Left lobe of liver (tissue), 2 donors: ENCODE measurements at regions not wholly inside any gene's neighbourhood (a gene's known extent, or its start where the extent isn't known, plus 50 kb on each side); places are given as distances from the start of the nearest gene placed in this dataset.
"Not testable (repeated sequence)": the region's sequence is repeated elsewhere in the genome, so short reads cannot be mapped to it uniquely, and the experiment has no call there.

Experiments
- ATAC-seq: fragments of 200-7000 bp; cut with Tn5 transposase; one replicate; pipeline ENCODE4 v1.9.1; 2020; ENCODE audit warnings: mild to moderate bottlenecking, moderate library complexity
- DNase-seq: peaks from one replicate; pipeline ENCODE4 v3.0.0-alpha.2; 2020; ENCODE audit warnings: low spot score
- donor health status: DM: no; HTN: no; CAD: no; lungs with moderate emphysema.
- donor health status: DM: no; HTN: yes; CAD: no.

DNA sequence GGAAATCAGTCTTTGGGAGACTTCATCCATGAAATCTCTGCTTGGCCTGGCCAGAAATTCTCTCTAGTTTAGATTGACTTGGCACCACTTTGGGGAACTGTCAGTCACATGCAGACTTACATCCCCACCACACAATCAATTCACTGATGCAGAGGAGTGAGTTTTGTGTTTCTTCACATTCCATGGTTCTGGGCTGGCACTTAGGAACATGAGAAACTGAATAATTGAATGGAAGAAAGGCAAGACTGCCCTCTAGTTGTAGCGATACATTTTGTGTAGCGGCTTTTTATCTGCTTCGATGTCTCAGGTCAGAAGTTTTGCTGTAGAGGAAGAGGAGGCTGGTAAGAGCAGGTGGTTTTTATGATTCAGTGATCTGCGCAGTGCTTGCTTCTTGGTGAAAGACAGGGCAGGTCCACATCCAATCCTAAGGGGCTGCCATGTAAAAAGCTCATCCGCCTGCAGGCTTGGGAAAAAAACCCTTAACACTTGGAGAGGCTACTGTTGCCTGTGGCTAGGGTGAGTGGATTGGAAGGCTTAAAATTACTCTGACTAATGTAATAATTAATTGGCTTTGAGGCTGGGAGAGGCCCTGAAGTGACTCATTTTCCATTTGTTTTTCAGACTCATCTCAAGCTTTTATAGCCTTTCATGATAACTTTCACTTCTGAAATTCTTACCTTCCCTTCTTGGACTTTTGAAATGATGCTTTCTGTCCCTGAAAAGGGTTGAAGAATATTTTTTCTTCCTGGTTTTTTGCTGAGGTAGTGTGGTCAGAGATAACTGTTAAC is 75.4 kb upstream of the LPCAT1 start:
- DNase-seq, ATAC-seq: not testable (repeated sequence)

GRCh38 chr5:1597093-1597473 is 73.3 kb upstream of the LPCAT1 start:
- peak; percentile 29 for ATAC-seq
- not testable (repeated sequence) for DNase-seq

GRCh38 chr5:1596462-1597092 is 72.8 kb upstream of the LPCAT1 start:
- not testable (repeated sequence) for DNase-seq, ATAC-seq

GRCh38 chr5:1594357-1595106 is 70.8 kb upstream of the LPCAT1 start:
- DNase-seq (peak; percentile 68), ATAC-seq (peak; percentile 96)

GRCh38 chr5:1593903-1594356 is 70.2 kb upstream of the LPCAT1 start:
- no peak for ATAC-seq
- DNase-seq, result no peak

- not testable (repeated sequence) for ATAC-seq, DNase-seq
Measured at GRCh38 chr5:1588071-1588694, 64.4 kb upstream of the LPCAT1 start.

- ATAC-seq, DNase-seq: not testable (repeated sequence)
Measured at GRCh38 chr5:1583081-1583875, 59.5 kb upstream of the LPCAT1 start.

DNA sequence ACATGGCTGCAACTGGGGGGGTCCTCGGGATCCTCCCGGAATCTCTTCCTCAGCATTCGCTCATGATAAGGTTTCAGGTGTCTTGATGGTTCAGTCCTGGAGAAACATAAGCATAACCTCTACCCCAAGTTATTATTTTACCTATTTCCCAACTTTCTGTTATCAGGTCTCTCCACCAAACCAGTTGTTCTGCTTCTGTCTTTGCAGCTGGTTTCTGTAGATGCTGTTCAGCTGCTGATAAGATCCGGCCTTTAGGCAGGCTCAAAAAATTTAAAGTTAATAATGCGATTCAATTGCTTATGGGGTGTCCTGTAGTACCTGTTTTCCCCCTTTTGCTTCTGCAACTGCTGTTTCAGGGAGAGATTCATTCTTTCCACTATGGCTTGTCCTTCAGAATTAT is 55.6 kb upstream of the LPCAT1 start:
- ATAC-seq, DNase-seq: not testable (repeated sequence)

- not testable (repeated sequence) for DNase-seq, ATAC-seq
Measured at GRCh38 chr5:1576851-1577250, 53.1 kb upstream of the LPCAT1 start.

DNA sequence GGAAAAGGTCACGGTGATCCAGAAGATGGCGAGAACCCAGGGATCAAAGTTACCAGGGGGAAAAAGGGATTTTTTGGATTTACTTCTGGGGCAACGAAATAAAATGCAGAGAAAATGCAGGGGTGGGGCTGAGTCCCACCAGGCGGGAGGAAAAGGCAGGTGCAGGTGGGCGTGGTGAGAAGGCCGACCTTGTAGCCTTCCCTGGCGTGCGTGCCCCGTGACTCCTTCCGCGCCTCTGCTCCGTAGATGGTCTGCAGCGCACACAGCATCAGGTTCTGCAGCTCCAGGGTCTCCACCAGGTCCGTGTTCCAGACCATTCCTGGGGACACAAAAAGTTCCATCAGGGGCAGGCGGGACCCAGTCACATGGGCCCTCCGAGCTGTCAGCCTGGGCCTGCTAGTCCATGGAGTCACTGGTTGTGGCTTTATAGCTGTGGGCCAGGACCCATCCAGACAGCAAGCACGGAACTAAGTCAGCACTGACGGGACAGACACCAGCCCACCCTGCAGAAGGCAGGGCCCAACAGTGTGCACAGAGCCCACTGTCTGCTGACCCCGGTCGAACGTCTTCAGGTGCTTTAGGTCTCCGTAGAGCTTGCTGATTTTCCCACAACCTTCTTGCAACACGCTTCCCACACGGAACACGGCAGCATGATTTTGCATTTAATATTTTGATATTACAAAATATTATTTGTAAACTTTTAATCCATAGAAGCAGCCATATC is 52.4 kb upstream of the LPCAT1 start:
- not testable (repeated sequence) for DNase-seq, ATAC-seq

DNA sequence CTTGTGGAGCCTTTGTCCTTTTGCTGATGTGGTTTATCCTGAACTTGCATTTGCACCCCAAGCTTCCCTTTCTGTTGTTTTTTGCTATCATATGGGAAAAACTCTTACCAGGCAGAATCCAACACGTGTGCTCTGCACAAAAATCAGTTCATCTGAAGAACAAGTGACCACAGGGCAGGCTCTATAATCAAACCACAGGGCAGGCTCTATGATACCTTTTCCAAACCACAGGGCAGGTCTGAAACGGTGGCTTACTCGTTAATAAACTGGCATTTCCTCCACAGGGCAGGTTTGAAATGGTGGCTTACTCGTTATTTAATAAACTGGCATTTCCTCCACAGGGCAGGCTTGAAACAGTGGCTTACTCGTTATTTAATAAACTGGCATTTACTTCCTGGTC is 51.7 kb upstream of the LPCAT1 start:
- not testable (repeated sequence) for ATAC-seq, DNase-seq

- ATAC-seq, DNase-seq: not testable (repeated sequence)
Measured at GRCh38 chr5:1574023-1574318, 50.2 kb upstream of the LPCAT1 start.

DNA sequence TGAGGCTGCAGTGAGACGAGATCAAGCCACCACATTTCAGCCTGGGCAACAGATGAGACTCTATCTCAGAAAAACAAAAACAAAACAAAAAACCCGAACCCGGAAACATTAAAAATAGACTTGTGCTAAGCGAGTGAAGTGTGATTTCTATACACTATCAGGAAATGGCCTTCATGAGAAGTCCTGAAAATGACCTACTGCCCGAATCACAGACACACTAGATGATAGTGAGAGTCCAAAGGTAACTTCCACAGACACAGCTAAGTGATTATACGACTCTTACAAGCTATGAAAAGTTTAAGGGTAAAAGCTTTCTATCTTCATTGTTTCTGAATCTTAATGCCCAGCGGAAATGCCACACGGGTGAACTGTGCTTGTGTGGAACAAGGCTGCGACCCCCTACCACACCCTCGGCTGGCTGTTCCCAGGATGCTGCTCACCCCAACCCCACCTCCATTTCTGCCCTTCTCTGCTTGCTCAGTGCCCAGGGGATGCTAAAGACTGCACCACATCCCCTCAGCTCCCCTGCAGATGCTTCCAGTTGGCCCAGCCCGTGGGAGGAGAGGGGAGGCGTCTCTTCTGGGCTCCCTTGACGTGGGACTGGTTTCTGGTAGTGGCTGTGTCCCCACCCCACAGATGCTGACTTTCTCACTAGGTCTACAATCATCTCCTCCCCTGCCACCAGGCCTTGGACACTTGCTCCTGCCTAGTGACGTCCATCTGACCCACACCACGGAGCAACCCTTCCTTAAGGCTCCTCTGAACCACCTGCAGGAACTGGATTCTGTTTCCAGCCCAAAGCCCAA is 49.7 kb upstream of the LPCAT1 start:
- not testable (repeated sequence) for DNase-seq
- peak; percentile 32 for ATAC-seq
